Chondrocyte (in vitro differentiated cells): ENCODE measurements at regions not wholly inside any gene's neighbourhood (a gene's known extent, or its start where the extent isn't known, plus 50 kb on each side); places are given as distances from the start of the nearest gene placed in this dataset.

Source experiments
- DNase-seq: peaks from one replicate; pipeline ENCODE4 v3.0.0; 2021; ENCODE audit warnings: mixed read lengths, low spot score
- H3K27ac Mint-ChIP-seq: one replicate; pipeline ENCODE4 v1.8.0; 2021; ENCODE audit warnings: mild to moderate bottlenecking, moderate library complexity, mixed read lengths; ENCODE audit not compliant: unreplicated experiment
- H3K27me3 Mint-ChIP-seq: 2 replicates; pipeline ENCODE4 v1.8.0; 2021; ENCODE audit warnings: low read depth, mixed read lengths
- H3K36me3 Mint-ChIP-seq: 2 replicates; pipeline ENCODE4 v1.8.0; 2021; ENCODE audit warnings: low read depth, mixed read lengths
- H3K4me1 Mint-ChIP-seq: 2 replicates; pipeline ENCODE4 v1.8.0; 2021; ENCODE audit warnings: low read depth, mild to moderate bottlenecking, mixed read lengths
- H3K4me3 Mint-ChIP-seq: one replicate; pipeline ENCODE4 v1.8.0; 2021; ENCODE audit warnings: mild to moderate bottlenecking, moderate library complexity, mixed read lengths; ENCODE audit not compliant: unreplicated experiment
- H3K9me3 Mint-ChIP-seq: 2 replicates; pipeline ENCODE4 v1.8.0; 2021; ENCODE audit warnings: low read depth, mixed read lengths
- CTCF ChIP-seq: fragments of 200-600 bp; sonication (generic); IDR thresholded peaks from 2 replicates; pipeline ENCODE4 v1.5.0; 2021; ENCODE audit warnings: antibody characterized with exemption, mild to moderate bottlenecking, moderate library complexity

GRCh38 chr9:88751781-88752180 is 216.8 kb downstream of the NXNL2 start:
- Mint-ChIP-seq H3K27ac (no peak overlapping the region), H3K9me3 (peaks cover 7% of the 10 kb centered on the region), H3K27me3 (no peaks in the 10 kb centered on the region), H3K36me3 (no peaks in the 10 kb centered on the region), H3K4me1 (peaks cover 33% of the 10 kb centered on the region), H3K4me3 (no peak overlapping the region)
- no peak for DNase-seq
- TF ChIP-seq CTCF = no peak

- Mint-ChIP-seq H3K4me3 (no peak overlapping the region), H3K27ac (no peak overlapping the region), H3K9me3 (peaks cover 7% of the 10 kb centered on the region), H3K36me3 (no peaks in the 10 kb centered on the region), H3K27me3 (no peaks in the 10 kb centered on the region), H3K4me1 (peaks cover 13% of the 10 kb centered on the region)
- no peak for DNase-seq
- no peak for TF ChIP-seq CTCF
Observed at GRCh38 chr9:88753691-88754367, 218.9 kb downstream of the NXNL2 start.

DNA sequence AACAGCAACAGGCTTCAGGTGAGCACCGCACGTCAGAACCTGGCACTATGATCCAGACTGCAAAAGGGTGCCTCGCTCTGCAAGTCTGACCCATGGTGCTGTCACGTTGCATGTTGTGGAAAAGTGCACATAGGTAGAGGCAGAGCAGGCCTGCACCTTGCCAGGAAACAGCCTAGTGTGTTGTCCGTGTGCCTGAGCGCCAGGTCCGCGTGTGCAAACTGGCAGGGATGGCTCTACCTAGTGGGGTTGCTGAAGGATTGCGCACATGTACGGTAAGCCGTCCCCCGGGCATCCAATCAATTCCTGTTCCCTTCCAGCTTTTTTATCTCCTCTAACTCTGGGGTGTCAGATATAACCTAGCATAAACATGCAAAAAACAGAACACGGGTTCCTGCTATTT is 219.5 kb downstream of the NXNL2 start:
- no peak overlapping the region for H3K27ac Mint-ChIP-seq
- no peaks in the 10 kb centered on the region for H3K36me3 Mint-ChIP-seq
- DNase-seq = no peak
- H3K27me3 Mint-ChIP-seq = no peaks in the 10 kb centered on the region
- no peak for TF ChIP-seq CTCF
- H3K4me1 Mint-ChIP-seq = peaks cover 10% of the 10 kb centered on the region
- H3K4me3 Mint-ChIP-seq = no peak overlapping the region
- peaks cover 7% of the 10 kb centered on the region for H3K9me3 Mint-ChIP-seq

DNA sequence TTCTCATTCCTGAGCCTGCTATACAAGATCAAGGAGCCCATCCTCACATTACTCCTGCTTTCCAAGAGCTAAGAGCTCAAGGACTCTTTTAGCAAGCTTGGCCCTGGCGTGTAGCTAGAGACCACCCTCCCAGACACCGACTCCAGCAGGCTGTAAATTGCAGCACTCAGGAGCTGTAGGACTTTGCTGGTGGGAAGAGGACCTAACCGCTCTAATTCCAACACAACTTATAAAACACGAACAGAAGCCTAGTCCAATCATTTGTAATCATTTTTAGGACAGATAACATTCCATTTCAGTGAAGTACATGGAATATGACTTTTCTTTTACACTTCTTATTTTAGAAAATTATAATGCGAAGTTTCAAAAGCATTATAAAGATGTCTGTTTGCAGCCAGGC is 219.9 kb downstream of the NXNL2 start:
- H3K27me3 Mint-ChIP-seq = no peaks in the 10 kb centered on the region
- no peak overlapping the region for H3K27ac Mint-ChIP-seq
- peaks cover 7% of the 10 kb centered on the region for H3K9me3 Mint-ChIP-seq

GRCh38 chr9:88757406-88758010 is 222.5 kb downstream of the NXNL2 start:
- H3K27me3 Mint-ChIP-seq = no peaks in the 10 kb centered on the region
- no peak for TF ChIP-seq CTCF
- H3K27ac Mint-ChIP-seq = no peak overlapping the region
- no peak for DNase-seq
- no peaks in the 10 kb centered on the region for H3K36me3 Mint-ChIP-seq
- no peak overlapping the region for H3K4me3 Mint-ChIP-seq
- H3K9me3 Mint-ChIP-seq = no peaks in the 10 kb centered on the region
- H3K4me1 Mint-ChIP-seq = peaks cover 9% of the 10 kb centered on the region

More for the DNA sequence above, 219.9 kb downstream of the NXNL2 start:
- Mint-ChIP-seq H3K36me3 (no peaks in the 10 kb centered on the region), H3K4me3 (no peak overlapping the region), H3K4me1 (peaks cover 9% of the 10 kb centered on the region)
- no peak for TF ChIP-seq CTCF
- no peak for DNase-seq
